ENCODE measurements at regions not wholly inside any gene's neighbourhood (a gene's known extent, or its start where the extent isn't known, plus 50 kb on each side); places are given as distances from the start of the nearest gene placed in this dataset.

DNA sequence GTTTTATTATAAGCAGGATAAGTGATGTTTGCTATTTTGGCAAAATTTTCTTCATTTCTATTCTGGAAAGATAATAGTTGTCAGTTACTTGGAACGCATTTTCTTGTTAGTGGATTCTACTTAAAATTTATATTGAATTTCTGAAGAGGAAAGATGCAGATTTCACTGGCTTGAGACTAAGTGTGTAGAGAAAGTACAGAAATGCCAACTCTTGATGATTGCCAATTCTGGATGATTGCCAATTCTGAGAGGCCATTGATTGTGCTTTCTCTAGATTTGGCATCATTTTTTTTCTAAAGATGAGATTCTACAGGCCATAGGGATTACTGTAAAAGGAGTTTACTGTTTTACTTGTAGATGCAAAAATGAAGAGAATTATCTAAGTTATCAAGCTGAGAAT lies 58.9 kb upstream of the CNTN3 start:
- no peak for DNase-seq

DNA sequence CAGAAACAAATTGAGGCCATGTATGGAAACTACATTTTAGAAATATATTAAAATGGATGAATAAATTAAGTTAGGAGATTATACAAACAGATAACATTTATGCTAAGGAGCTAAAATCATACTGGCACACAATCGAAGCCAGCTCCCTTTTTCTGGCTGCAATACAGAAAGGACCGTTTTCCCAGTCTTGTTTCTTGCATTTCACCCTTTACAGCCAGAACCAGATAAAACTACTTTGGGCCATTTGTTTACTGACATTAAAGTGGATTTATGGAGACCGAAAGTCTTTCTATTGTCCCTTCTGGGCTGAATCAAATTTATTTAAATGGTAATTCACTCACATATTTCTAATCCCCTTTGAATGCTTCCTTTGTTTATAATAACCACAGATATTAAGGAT lies 50.1 kb upstream of the CNTN3 start:
- DNase-seq = no peak

All from fibroblast of upper back skin (primary cell).